Loucy (cell line): ENCODE measurements at regions not wholly inside any gene's neighbourhood (a gene's known extent, or its start where the extent isn't known, plus 50 kb on each side); places are given as distances from the start of the nearest gene placed in this dataset.

Source experiments
- CTCF ChIP-seq: fragments of 200-600 bp; sonication (generic); conservative IDR thresholded peaks from 2 replicates; pipeline ENCODE4 v1.5.1; 2014; ENCODE audit warnings: mild to moderate bottlenecking, antibody characterized with exemption, low read length
- EZH2phosphoT487 ChIP-seq: fragments of 200-600 bp; IDR thresholded peaks from 2 replicates; pipeline ENCODE4 v1.6.1; 2018; ENCODE audit warnings: antibody characterized with exemption, mild to moderate bottlenecking, moderate library complexity, borderline replicate concordance

GRCh38 chr15:46080016-46080415, 445.2 kb downstream of the SQOR start:
- no peak for TF ChIP-seq CTCF
- no peak for TF ChIP-seq EZH2phosphoT487
